ENCODE measurements at regions not wholly inside any gene's neighbourhood (a gene's known extent, or its start where the extent isn't known, plus 50 kb on each side); places are given as distances from the start of the nearest gene placed in this dataset.
"Not testable (repeated sequence)": the region's sequence is repeated elsewhere in the genome, so short reads cannot be mapped to it uniquely, and the experiment has no call there.

DNA sequence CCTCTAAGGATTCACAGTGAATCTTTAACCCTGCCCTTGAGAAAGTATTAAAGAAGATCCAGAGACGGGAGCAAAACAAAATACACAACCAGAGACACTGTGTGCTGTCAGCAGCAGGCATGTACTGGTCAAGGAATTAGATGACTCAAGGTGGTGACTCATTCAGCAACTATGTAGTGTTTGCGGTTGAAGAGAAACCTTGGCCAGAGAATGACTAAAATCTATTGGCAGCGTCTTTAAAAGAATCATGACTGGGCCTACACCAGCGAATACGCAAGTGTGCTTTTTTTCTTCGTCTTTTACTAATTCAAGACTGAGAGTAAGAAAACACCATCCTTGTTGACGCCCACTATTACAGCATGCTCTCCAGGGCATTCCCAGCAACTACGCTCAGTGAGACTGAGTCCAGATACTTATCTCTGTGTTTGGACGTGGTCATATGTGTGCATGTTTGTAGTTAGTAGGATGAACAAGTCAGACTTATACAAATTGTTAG is 72.4 kb upstream of the BACH2 start:
- DNase-seq = peak; percentile 36

GRCh38 chr6:90368601-90369000 is 72.0 kb upstream of the BACH2 start:
- no peak for DNase-seq

GRCh38 chr6:90368001-90368400 is 71.4 kb upstream of the BACH2 start:
- DNase-seq = no peak

- no peak for DNase-seq
Observed at GRCh38 chr6:90365565-90366219, 69.0 kb upstream of the BACH2 start.

- no peak for DNase-seq
Observed at GRCh38 chr6:90365002-90365401, 68.4 kb upstream of the BACH2 start.

DNA sequence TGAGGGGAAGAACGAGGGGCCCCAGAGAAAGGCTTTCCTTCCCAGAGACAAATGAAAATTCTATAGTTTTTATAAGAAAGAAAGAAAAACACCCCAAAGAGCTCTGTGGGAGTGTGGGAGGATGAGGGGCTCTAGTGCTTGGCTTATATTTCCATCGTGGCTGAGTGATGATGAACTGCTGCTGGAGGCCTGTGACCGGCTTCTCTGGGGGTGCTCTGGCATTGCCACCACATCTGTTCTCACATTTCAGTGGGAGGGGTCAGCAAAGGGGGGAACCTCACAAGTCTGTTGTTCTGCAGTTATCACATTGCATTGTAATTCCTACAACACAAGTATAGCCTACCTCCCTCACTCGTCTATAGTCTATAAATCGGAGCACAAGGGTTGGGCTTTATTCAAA is 67.6 kb upstream of the BACH2 start:
- no peak for DNase-seq

GRCh38 chr6:90362318-90362717 is 65.7 kb upstream of the BACH2 start:
- no peak for DNase-seq

- DNase-seq = no peak
Observed at GRCh38 chr6:90361174-90361573, 64.5 kb upstream of the BACH2 start.

- not testable (repeated sequence) for DNase-seq
Observed at GRCh38 chr6:90358036-90358770, 61.6 kb upstream of the BACH2 start.

GRCh38 chr6:90356012-90356421 is 59.4 kb upstream of the BACH2 start:
- DNase-seq = no peak

DNA sequence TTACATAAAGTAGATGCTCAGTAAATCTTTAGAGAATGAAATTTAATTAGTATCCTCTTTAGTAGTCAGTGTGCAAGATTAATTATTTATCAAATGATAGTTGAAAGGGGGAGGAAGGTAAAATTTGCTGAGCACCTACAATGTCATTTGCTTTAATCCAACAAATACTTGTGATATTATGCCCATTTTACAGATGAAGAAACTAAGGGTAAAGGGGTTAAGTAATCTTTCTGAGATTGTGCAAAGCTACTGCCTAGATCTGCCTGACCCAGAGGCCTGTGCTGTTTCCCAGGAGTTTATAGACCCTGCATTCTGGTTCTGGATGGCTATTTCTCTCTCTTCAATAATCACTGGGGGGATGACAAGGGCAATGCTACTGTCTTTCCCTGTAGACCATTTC is 58.3 kb upstream of the BACH2 start:
- DNase-seq = no peak

- DNase-seq = no peak
Observed at GRCh38 chr6:90351696-90352095, 55.1 kb upstream of the BACH2 start.

DNA sequence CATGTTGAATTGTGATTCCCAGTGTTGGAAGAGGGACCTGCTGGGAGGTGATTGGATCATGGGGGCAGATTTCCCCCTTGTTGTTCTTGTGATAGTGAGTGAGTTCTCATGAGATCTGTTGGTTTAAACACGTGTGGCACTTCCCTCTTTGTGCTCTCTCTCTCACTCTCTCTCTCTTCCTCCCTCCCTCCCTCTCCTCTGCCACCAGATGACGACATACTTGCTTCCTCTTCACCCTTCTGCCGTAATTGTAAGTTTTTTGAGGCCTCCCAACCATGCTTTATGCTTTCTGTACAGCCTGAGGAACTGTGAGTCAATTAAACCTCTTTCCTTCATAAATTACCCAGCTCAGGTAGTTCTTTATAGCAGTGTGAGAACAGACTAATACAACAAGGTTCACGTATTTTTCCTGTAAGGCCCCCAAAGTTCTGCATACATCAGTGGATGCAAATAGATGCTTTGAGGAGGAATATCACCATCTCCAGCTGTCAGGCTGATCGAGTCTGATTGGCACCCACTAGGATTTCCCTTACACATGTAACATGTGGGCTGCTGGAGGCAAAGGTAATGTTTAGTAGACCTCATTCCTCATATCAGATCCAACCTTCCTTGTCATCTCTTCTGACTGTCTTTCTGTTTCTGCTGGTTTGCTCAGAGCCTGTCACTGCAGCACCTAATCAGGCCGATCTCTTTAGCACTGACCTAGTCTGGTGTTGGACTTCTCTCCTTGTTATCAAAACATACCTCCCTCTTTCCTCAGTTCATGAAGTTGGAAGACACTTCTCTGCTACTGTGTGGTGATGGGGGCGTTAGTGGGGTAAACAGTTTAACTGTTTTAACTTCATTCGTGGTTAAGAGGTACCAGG is 54.3 kb upstream of the BACH2 start:
- no peak for DNase-seq

DNA sequence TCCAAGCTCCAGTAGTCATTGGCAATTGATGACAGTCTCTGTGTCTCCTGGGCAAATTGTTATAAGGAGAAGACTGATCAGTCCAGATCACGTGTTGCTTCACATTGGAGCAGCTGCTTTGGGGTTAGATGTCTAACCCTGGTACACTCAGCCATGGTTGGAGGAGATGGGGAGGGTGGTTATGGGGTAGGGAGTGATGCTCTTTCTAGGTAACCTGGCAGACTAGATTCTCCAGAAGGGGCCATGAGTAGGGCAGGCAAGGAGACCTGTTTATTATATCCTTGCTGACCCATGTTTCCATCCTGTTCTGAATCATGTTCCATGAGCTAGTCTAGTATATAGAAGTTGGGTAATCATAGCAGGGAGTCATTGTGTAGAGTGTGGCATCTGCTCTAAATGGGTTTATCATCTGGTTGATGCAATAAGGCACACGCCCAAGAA is 50.8 kb upstream of the BACH2 start:
- no peak for DNase-seq

GRCh38 chr6:90346729-90347128 is 50.1 kb upstream of the BACH2 start:
- no peak for DNase-seq
